ENCODE measurements at regions not wholly inside any gene's neighbourhood (a gene's known extent, or its start where the extent isn't known, plus 50 kb on each side); places are given as distances from the start of the nearest gene placed in this dataset.

- TF ChIP-seq, protein P1, sequence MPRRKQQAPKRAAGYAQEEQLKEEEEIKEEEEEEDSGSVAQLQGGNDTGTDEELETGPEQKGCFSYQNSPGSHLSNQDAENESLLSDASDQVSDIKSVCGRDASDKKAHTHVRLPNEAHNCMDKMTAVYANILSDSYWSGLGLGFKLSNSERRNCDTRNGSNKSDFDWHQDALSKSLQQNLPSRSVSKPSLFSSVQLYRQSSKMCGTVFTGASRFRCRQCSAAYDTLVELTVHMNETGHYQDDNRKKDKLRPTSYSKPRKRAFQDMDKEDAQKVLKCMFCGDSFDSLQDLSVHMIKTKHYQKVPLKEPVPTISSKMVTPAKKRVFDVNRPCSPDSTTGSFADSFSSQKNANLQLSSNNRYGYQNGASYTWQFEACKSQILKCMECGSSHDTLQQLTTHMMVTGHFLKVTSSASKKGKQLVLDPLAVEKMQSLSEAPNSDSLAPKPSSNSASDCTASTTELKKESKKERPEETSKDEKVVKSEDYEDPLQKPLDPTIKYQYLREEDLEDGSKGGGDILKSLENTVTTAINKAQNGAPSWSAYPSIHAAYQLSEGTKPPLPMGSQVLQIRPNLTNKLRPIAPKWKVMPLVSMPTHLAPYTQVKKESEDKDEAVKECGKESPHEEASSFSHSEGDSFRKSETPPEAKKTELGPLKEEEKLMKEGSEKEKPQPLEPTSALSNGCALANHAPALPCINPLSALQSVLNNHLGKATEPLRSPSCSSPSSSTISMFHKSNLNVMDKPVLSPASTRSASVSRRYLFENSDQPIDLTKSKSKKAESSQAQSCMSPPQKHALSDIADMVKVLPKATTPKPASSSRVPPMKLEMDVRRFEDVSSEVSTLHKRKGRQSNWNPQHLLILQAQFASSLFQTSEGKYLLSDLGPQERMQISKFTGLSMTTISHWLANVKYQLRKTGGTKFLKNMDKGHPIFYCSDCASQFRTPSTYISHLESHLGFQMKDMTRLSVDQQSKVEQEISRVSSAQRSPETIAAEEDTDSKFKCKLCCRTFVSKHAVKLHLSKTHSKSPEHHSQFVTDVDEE (CRISPR knock-in tag; IDR thresholded peaks at IDR 0.05): no peak
- TF ChIP-seq ZNF8 (CRISPR knock-in tag; IDR thresholded peaks at IDR 0.05): no peak
- no peak for TF ChIP-seq CSRNP3 (CRISPR knock-in tag; IDR thresholded peaks at IDR 0.05)
These were observed 414.2 kb downstream of the PTPRU start for GRCh38 chr1:29650476-29650875.
